ENCODE measurements at regions not wholly inside any gene's neighbourhood (a gene's known extent, or its start where the extent isn't known, plus 50 kb on each side); places are given as distances from the start of the nearest gene placed in this dataset.

DNA sequence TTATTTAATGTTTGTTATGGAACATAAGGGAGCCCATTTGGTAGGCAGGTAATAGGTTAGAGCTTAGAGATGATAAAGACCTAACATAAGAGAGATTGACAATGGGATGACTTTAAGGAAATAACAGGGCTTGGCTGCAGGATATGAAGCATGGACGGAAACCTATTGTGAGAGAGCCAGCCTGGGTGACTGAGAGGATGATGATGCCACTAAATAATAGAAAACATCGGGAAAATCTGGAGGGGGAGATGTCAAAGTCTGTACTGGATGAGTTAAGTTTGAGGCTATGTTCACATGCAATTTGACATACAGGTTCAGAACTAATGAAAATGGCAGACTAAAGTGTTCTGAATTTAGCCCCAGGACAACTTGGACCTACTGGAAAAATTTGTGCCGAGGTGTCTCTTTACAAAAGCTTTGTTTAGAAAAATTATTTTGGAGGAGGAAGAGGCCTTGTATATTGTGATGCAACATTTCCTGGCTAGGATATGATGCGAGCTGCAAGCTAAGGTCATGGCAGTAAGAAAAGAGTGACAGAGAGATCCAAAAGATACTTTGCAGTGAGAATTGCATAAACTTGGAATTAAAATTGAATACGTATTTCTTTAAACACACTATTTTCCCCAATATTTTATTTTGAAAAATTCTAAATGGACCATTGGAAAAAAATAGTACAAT lies 339.3 kb upstream of the PLET1 start:
- TF ChIP-seq, protein P1, sequence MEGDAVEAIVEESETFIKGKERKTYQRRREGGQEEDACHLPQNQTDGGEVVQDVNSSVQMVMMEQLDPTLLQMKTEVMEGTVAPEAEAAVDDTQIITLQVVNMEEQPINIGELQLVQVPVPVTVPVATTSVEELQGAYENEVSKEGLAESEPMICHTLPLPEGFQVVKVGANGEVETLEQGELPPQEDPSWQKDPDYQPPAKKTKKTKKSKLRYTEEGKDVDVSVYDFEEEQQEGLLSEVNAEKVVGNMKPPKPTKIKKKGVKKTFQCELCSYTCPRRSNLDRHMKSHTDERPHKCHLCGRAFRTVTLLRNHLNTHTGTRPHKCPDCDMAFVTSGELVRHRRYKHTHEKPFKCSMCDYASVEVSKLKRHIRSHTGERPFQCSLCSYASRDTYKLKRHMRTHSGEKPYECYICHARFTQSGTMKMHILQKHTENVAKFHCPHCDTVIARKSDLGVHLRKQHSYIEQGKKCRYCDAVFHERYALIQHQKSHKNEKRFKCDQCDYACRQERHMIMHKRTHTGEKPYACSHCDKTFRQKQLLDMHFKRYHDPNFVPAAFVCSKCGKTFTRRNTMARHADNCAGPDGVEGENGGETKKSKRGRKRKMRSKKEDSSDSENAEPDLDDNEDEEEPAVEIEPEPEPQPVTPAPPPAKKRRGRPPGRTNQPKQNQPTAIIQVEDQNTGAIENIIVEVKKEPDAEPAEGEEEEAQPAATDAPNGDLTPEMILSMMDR (IDR thresholded peaks at IDR 0.05): no peak
- TF ChIP-seq POLR2A (IDR thresholded peaks at IDR 0.05): no peak
